HepG2 (cell line): ENCODE measurements at regions not wholly inside any gene's neighbourhood (a gene's known extent, or its start where the extent isn't known, plus 50 kb on each side); places are given as distances from the start of the nearest gene placed in this dataset.

Experiments used
- ATAC-seq: fragments of 200-7000 bp; cut with Tn5 transposase; 3 replicates; pipeline ENCODE4 v1.9.1; 2020; ENCODE audit warnings: mild to moderate bottlenecking, moderate library complexity
- BruUV-seq: library from RNA; stranded (reverse); fragments of 400-500 nt; replicated peaks from 2 replicates; lab custom pipeline; 2021; lab: Mats Ljungman, UMichigan
- CTCF ChIA-PET: fragments of 300-600 bp; formaldehyde crosslinking; extraction: SDS; loops from one replicate; lab custom pipeline; 2021; ENCODE audit warnings: low total read pairs, inconsistent platforms, low intra/inter-chr PET ratio; lab: Yijun Ruan, JAX
- POLR2A ChIA-PET: fragments of 350-600 bp; sonication (Branson Sonifier 250); formaldehyde crosslinking; loops from one replicate; lab custom pipeline; 2020; ENCODE audit warnings: antibody characterized with exemption, inconsistent platforms; lab: Yijun Ruan, JAX
- DNase-seq: peaks from one replicate; pipeline ENCODE4 v3.0.0-alpha.2; 2015; ENCODE audit warnings: low spot score
- FAIRE-seq: peaks from 3 replicates; lab custom pipeline; 2011; peaks lifted over from hg19 to GRCh38; lab: Jason Lieb, UNC
- H2AFZ ChIP-seq: one replicate; pipeline ENCODE4 v1.6.1; 2011; ENCODE audit warnings: low read length, inconsistent platforms
- H3K27ac ChIP-seq: fragments of 300-600 bp; 3 replicates; pipeline ENCODE4 v1.8.0; 2011; ENCODE audit warnings: mixed run types, mild to moderate bottlenecking, mixed read lengths, low read length, inconsistent platforms; ENCODE audit not compliant: insufficient read depth; ENCODE audit errors: extremely low read length
- H3K27me3 ChIP-seq, 2 experiments: fragments of 200-600 bp in 1 of 2; 2 replicates in 1 of 2; 3 replicates in 1 of 2; pipeline versions ENCODE4 v1.6.0 to v1.8.0; 2011; ENCODE audit warnings: low read length in 2 of 2, mild to moderate bottlenecking in 2 of 2, moderate library complexity in 2 of 2, inconsistent platforms in 1 of 2; ENCODE audit not compliant: insufficient read depth in 2 of 2, control insufficient read depth in 1 of 2
- H3K36me3 ChIP-seq, 2 experiments: fragments of 200-600 bp in 1 of 2; replicated peaks in 1 of 2; 2 replicates in 1 of 2; 3 replicates in 1 of 2; pipeline versions ENCODE4 v1.5.1 to v1.8.0; 2011; ENCODE audit warnings: low read length in 2 of 2, inconsistent platforms in 1 of 2; ENCODE audit not compliant: insufficient read depth in 2 of 2, control insufficient read depth in 1 of 2
- H3K4me1 ChIP-seq: 2 replicates; pipeline ENCODE4 v1.5.1; 2012; ENCODE audit warnings: low read length, inconsistent platforms; ENCODE audit not compliant: insufficient read depth
- H3K4me2 ChIP-seq: 2 replicates; pipeline ENCODE4 v1.6.0; 2011; ENCODE audit warnings: low read depth, low read length, inconsistent platforms
- H3K4me3 ChIP-seq, 3 experiments: fragments of 200-600 bp in 1 of 3; sonication (generic), shearing (Covaris generic) in 1 of 3; replicated peaks in 1 of 3; 2 replicates each; pipeline ENCODE4 v1.5.1; 2011 to 2016; ENCODE audit warnings: low read length in 3 of 3, inconsistent platforms in 2 of 3, low read depth in 2 of 3, mild to moderate bottlenecking in 2 of 3, control low read depth in 1 of 3, mixed read lengths in 1 of 3; ENCODE audit not compliant: insufficient read depth in 1 of 3
- H3K79me2 ChIP-seq: one replicate; pipeline ENCODE4 v1.6.1; 2011; ENCODE audit warnings: low read length, inconsistent platforms; ENCODE audit not compliant: insufficient read depth
- H3K9ac ChIP-seq: 2 replicates; pipeline ENCODE4 v1.6.0; 2011; ENCODE audit warnings: mild to moderate bottlenecking, low read depth, low read length, inconsistent platforms; ENCODE audit not compliant: insufficient read depth
- H3K9me3 ChIP-seq: 2 replicates; pipeline ENCODE4 v1.5.1; 2012; ENCODE audit warnings: mild to moderate bottlenecking, low read length
- H4K20me1 ChIP-seq: 2 replicates; pipeline ENCODE4 v1.6.0; 2011; ENCODE audit warnings: inconsistent platforms, mild to moderate bottlenecking, low read length, moderate library complexity; ENCODE audit not compliant: insufficient read depth
- GABPB1 ChIP-seq: IDR thresholded peaks from 2 replicates; pipeline ENCODE4 v1.6.1; 2016; ENCODE audit warnings: mild to moderate bottlenecking, missing genetic modification reagents, moderate library complexity, missing compliant biosample characterization
- HNRNPL ChIP-seq: fragments of 200-400 bp; formaldehyde crosslinking; IDR thresholded peaks from 2 replicates; pipeline ENCODE4 v1.6.1; 2017; ENCODE audit warnings: mild to moderate bottlenecking, low read depth, low read length
- STAT5B ChIP-seq: sonication (generic); formaldehyde crosslinking; IDR thresholded peaks from 2 replicates; pipeline ENCODE4 v1.4.0; 2020; ENCODE audit warnings: missing genetic modification reagents
- TEF ChIP-seq: sonication (generic); formaldehyde crosslinking; IDR thresholded peaks from 2 replicates; pipeline ENCODE4 v1.5.0; 2020; ENCODE audit warnings: missing genetic modification reagents
- ZBTB21 ChIP-seq: sonication (generic); formaldehyde crosslinking; IDR thresholded peaks from 2 replicates; pipeline ENCODE4 v1.4.0; 2020; ENCODE audit warnings: missing genetic modification reagents
- ZNF264 ChIP-seq: sonication (generic); formaldehyde crosslinking; IDR thresholded peaks from 2 replicates; pipeline ENCODE4 v1.4.0; 2020; ENCODE audit warnings: missing genetic modification reagents
- ZNF549 ChIP-seq: sonication (generic); formaldehyde crosslinking; IDR thresholded peaks from 2 replicates; pipeline ENCODE4 v1.5.0; 2020; ENCODE audit warnings: missing genetic modification reagents
- ZNF7 ChIP-seq: IDR thresholded peaks from 2 replicates; pipeline ENCODE4 v1.6.1; 2016; ENCODE audit warnings: missing biosample characterization, missing genetic modification reagents
- WGBS: methylation state at CpG from one replicate; pipeline ENCODE4 v1.1.6; 2017; ENCODE audit warnings: low lambda C conversion rate; 5-methylcytosine and 5-hydroxymethylcytosine counted together
- in situ Hi-C: cut with HindIII; loops from 2 replicates; pipeline ENCODE4 v1.10.0; 2017; ENCODE audit warnings: low pct_unique_long_range_greater_than_20kb; ENCODE audit not compliant: extremely low pct_ligation_motif_present
- intact Hi-C: fragments of 100-400 bp; cut with micrococcal nuclease; formaldehyde crosslinking; loops from one replicate; pipeline ENCODE4 v1.10.0; 2022; ENCODE audit not compliant: unreplicated experiment
- TF ChIP-seq, protein P1 (sequence below): sonication (generic); formaldehyde crosslinking; IDR thresholded peaks from 2 replicates; pipeline ENCODE4 v1.5.0; 2020; ENCODE audit warnings: mild to moderate bottlenecking, missing genetic modification reagents, borderline replicate concordance

GRCh38 chr19:30930941-30931706 is 418.1 kb downstream of the TSHZ3 start:
- Histone ChIP-seq H3K4me3 (no peak overlapping the region), H3K27me3 (no peaks in the 10 kb centered on the region), H3K4me2 (no peak overlapping the region), H4K20me1 (no peaks in the 10 kb centered on the region), H2AFZ (no peak overlapping the region), H3K4me1 (no peaks in the 10 kb centered on the region), H3K79me2 (no peaks in the 10 kb centered on the region), H3K27ac (no peak overlapping the region), H3K9me3 (peaks cover 100% of the 10 kb centered on the region), H3K9ac (no peak overlapping the region), H3K36me3 (no peaks in the 10 kb centered on the region)
- FAIRE-seq, result no peak
- CTCF ChIA-PET, result no interaction called here
- WGBS, result 14% methylated on average over 12 of the region's 12 CpGs
- TF ChIP-seq GABPB1 (CRISPR knock-in tag) (no peak), ZBTB21 (CRISPR knock-in tag) (no peak), HNRNPL (no peak), STAT5B (CRISPR knock-in tag) (no peak), TEF (no peak), ZNF7 (CRISPR knock-in tag) (no peak), ZNF549 (no peak), ZNF264 (CRISPR knock-in tag) (no peak)
- TF ChIP-seq, protein P1, sequence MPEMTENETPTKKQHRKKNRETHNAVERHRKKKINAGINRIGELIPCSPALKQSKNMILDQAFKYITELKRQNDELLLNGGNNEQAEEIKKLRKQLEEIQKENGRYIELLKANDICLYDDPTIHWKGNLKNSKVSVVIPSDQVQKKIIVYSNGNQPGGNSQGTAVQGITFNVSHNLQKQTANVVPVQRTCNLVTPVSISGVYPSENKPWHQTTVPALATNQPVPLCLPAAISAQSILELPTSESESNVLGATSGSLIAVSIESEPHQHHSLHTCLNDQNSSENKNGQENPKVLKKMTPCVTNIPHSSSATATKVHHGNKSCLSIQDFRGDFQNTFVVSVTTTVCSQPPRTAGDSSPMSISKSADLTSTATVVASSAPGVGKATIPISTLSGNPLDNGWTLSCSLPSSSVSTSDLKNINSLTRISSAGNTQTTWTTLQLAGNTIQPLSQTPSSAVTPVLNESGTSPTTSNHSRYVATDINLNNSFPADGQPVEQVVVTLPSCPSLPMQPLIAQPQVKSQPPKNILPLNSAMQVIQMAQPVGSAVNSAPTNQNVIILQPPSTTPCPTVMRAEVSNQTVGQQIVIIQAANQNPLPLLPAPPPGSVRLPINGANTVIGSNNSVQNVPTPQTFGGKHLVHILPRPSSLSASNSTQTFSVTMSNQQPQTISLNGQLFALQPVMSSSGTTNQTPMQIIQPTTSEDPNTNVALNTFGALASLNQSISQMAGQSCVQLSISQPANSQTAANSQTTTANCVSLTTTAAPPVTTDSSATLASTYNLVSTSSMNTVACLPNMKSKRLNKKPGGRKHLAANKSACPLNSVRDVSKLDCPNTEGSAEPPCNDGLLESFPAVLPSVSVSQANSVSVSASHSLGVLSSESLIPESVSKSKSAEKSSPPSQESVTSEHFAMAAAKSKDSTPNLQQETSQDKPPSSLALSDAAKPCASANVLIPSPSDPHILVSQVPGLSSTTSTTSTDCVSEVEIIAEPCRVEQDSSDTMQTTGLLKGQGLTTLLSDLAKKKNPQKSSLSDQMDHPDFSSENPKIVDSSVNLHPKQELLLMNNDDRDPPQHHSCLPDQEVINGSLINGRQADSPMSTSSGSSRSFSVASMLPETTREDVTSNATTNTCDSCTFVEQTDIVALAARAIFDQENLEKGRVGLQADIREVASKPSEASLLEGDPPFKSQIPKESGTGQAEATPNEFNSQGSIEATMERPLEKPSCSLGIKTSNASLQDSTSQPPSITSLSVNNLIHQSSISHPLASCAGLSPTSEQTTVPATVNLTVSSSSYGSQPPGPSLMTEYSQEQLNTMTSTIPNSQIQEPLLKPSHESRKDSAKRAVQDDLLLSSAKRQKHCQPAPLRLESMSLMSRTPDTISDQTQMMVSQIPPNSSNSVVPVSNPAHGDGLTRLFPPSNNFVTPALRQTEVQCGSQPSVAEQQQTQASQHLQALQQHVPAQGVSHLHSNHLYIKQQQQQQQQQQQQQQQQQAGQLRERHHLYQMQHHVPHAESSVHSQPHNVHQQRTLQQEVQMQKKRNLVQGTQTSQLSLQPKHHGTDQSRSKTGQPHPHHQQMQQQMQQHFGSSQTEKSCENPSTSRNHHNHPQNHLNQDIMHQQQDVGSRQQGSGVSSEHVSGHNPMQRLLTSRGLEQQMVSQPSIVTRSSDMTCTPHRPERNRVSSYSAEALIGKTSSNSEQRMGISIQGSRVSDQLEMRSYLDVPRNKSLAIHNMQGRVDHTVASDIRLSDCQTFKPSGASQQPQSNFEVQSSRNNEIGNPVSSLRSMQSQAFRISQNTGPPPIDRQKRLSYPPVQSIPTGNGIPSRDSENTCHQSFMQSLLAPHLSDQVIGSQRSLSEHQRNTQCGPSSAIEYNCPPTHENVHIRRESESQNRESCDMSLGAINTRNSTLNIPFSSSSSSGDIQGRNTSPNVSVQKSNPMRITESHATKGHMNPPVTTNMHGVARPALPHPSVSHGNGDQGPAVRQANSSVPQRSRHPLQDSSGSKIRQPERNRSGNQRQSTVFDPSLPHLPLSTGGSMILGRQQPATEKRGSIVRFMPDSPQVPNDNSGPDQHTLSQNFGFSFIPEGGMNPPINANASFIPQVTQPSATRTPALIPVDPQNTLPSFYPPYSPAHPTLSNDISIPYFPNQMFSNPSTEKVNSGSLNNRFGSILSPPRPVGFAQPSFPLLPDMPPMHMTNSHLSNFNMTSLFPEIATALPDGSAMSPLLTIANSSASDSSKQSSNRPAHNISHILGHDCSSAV (CRISPR knock-in tag), result no peak
- no peak for ATAC-seq
- no TSS peak for BruUV-seq
- POLR2A ChIA-PET, result no interaction called here
- in situ Hi-C loops, result no loop called here
- intact Hi-C loops, result no loop called here
- no peak for DNase-seq
